ENCODE measurements at regions not wholly inside any gene's neighbourhood (a gene's known extent, or its start where the extent isn't known, plus 50 kb on each side); places are given as distances from the start of the nearest gene placed in this dataset.

GRCh38 chr18:39764873-39765272 lies 2190.2 kb upstream of the PIK3C3 start:
- Histone ChIP-seq H3K9me3 (replicated peaks; ENCODE audit: control insufficient read depth, insufficient read depth, low read length) (no peaks in the 10 kb centered on the region), H4K20me1 (ENCODE audit: control insufficient read depth, insufficient read depth) (no peaks in the 10 kb centered on the region), H3K36me3 (ENCODE audit: control insufficient read depth in 2 of 2, insufficient read depth in 2 of 2, low read length in 1 of 2) (no peaks in the 10 kb centered on the region), H3K27ac (ENCODE audit: control insufficient read depth, insufficient read depth) (no peak overlapping the region), H3K4me1 (ENCODE audit: control insufficient read depth, insufficient read depth, low read length) (no peaks in the 10 kb centered on the region), H3K79me2 (ENCODE audit: control insufficient read depth, insufficient read depth, low read length) (no peaks in the 10 kb centered on the region), H3K4me2 (ENCODE audit: control insufficient read depth, insufficient read depth) (no peak overlapping the region), H3K9ac (ENCODE audit: control insufficient read depth, insufficient read depth, low read length) (no peak overlapping the region), H3K4me3 (no peak overlapping the region), H2AFZ (ENCODE audit: control insufficient read depth, low read depth, low read length) (no peak overlapping the region), H3K27me3 (replicated peaks in 1 of 2; ENCODE audit: control insufficient read depth in 2 of 2, insufficient read depth in 2 of 2, low read length in 1 of 2) (no peaks in the 10 kb centered on the region)
- ChIA-PET RAD21 (ENCODE audit: unreplicated experiment) (no interaction called here), POLR2A (no interaction called here), CTCF (no interaction called here), SMC1A (ENCODE audit: uncharacterized antibody, unreplicated experiment) (no interaction called here)
- TF ChIP-seq NR2C2 (IDR thresholded peaks at IDR 0.05; ENCODE audit: borderline replicate concordance, control insufficient read depth, insufficient read length, low read depth): no peak
- no peak for TF ChIP-seq ZNF24 (IDR thresholded peaks at IDR 0.05)
- TF ChIP-seq MYC (IDR thresholded peaks at IDR 0.05; ENCODE audit: insufficient read depth, insufficient read length, insufficient replicate concordance, low read length, severe bottlenecking): no peak
- no peak for DNase-seq (ENCODE audit: low read depth, low spot score)
- FAIRE-seq: no peak
- in situ Hi-C loops (cut with MboI) (no loop called here), intact Hi-C loops (cut with micrococcal nuclease; ENCODE audit: unreplicated experiment) (no loop called here)
- ATAC-seq: no peak
- no TSS peak for BruUV-seq (replicated peaks)

DNA sequence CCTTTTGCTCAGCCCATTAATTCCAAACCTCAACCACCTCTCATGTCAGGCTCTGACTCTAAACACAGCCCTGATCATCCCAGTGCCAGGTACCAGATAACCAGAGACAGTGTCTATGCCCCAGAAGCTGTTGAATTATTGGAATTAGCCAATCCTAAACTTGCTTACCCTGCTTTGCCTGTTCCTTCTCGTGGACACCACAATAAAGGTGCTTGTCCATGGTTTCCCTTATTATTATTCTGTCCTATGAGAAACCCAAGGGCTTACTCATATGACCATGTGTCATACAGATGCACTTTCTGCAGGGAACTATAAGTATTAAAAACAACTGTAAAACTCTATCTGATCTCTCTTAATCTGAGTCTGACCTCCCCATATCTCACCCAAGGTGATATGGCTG lies 2193.8 kb upstream of the PIK3C3 start:
- CTCF ChIA-PET: no interaction called here
- no peaks in the 10 kb centered on the region for H3K9me3 ChIP-seq (replicated peaks; ENCODE audit: control insufficient read depth, insufficient read depth, low read length)
- H3K9ac ChIP-seq (ENCODE audit: control insufficient read depth, insufficient read depth, low read length): no peak overlapping the region
- no peaks in the 10 kb centered on the region for H3K27me3 ChIP-seq (replicated peaks in 1 of 2; ENCODE audit: control insufficient read depth in 2 of 2, insufficient read depth in 2 of 2, low read length in 1 of 2)
- no peaks in the 10 kb centered on the region for H3K36me3 ChIP-seq (ENCODE audit: control insufficient read depth in 2 of 2, insufficient read depth in 2 of 2, low read length in 1 of 2)
- ATAC-seq (no peak), DNase-seq (ENCODE audit: low read depth, low spot score) (no peak), FAIRE-seq (no peak)
- SMC1A ChIA-PET (ENCODE audit: uncharacterized antibody, unreplicated experiment): no interaction called here
- POLR2A ChIA-PET: no interaction called here
- intact Hi-C loops (cut with micrococcal nuclease; ENCODE audit: unreplicated experiment) (no loop called here), in situ Hi-C loops (cut with MboI) (no loop called here)
- H2AFZ ChIP-seq (ENCODE audit: control insufficient read depth, low read depth, low read length): no peak overlapping the region
- no peaks in the 10 kb centered on the region for H4K20me1 ChIP-seq (ENCODE audit: control insufficient read depth, insufficient read depth)
- H3K79me2 ChIP-seq (ENCODE audit: control insufficient read depth, insufficient read depth, low read length): no peaks in the 10 kb centered on the region
- no peaks in the 10 kb centered on the region for H3K4me1 ChIP-seq (ENCODE audit: control insufficient read depth, insufficient read depth, low read length)
- RAD21 ChIA-PET (ENCODE audit: unreplicated experiment): no interaction called here
- H3K4me3 ChIP-seq: no peak overlapping the region
- H3K4me2 ChIP-seq (ENCODE audit: control insufficient read depth, insufficient read depth): no peak overlapping the region
- BruUV-seq (replicated peaks): no TSS peak
- H3K27ac ChIP-seq (ENCODE audit: control insufficient read depth, insufficient read depth): no peak overlapping the region
- WGBS (ENCODE audit: insufficient coverage, insufficient replicate concordance, low lambda C conversion rate, missing lambda C conversion rate): 0% methylated on average over 1 of the region's 1 CpG
- TF ChIP-seq SKIL (IDR thresholded peaks at IDR 0.05; ENCODE audit: low read depth, poor library complexity, severe bottlenecking): no peak
- no peak for TF ChIP-seq CBX3 (IDR thresholded peaks at IDR 0.05; ENCODE audit: borderline replicate concordance, low read depth)
- no peak for TF ChIP-seq SRF (IDR thresholded peaks at IDR 0.05; ENCODE audit: low read depth in 2 of 2, low read length in 2 of 2)
- TF ChIP-seq HSF1 (IDR thresholded peaks at IDR 0.05; ENCODE audit: low read depth, low read length): no peak
- TF ChIP-seq FOXM1 (IDR thresholded peaks at IDR 0.05; ENCODE audit: low read depth, low read length): no peak
- TF ChIP-seq ESRRA (IDR thresholded peaks at IDR 0.05; ENCODE audit: low read length): no peak
- TF ChIP-seq BCLAF1 (IDR thresholded peaks at IDR 0.05): no peak
- no peak for TF ChIP-seq SPI1 (IDR thresholded peaks at IDR 0.05; ENCODE audit: borderline replicate concordance, insufficient read depth, low read depth, low read length)

All from GM12878 (cell line).